ENCODE measurements at regions not wholly inside any gene's neighbourhood (a gene's known extent, or its start where the extent isn't known, plus 50 kb on each side); places are given as distances from the start of the nearest gene placed in this dataset.
"Not testable (repeated sequence)": the region's sequence is repeated elsewhere in the genome, so short reads cannot be mapped to it uniquely, and the experiment has no call there.

- H3K9me3 ChIP-seq (ENCODE audit: control insufficient read depth in 2 of 3, insufficient read depth in 1 of 3, low read length in 3 of 3); H3K4me3 ChIP-seq (ENCODE audit: low read length in 3 of 3); intact Hi-C loops (cut with DNase I); H3K36me3 ChIP-seq (ENCODE audit: control insufficient read depth in 2 of 3, insufficient read depth in 3 of 3, low read length in 3 of 3); FAIRE-seq; H3K9ac ChIP-seq (ENCODE audit: low read length in 3 of 3); H3K27me3 ChIP-seq (ENCODE audit: control insufficient read depth, insufficient read depth, low read length); H3K27ac ChIP-seq (ENCODE audit: low read depth in 2 of 2, low read length in 2 of 2); H3K4me1 ChIP-seq (ENCODE audit: control insufficient read depth in 2 of 3, insufficient read depth in 2 of 3, low read depth in 1 of 3, low read length in 3 of 3); DNase-seq: not testable (repeated sequence)
These were observed 4065.2 kb upstream of the TPTE start for GRCh38 chr21:6456011-6456661.

- DNase-seq; intact Hi-C loops (cut with DNase I); H3K9me3 ChIP-seq (ENCODE audit: control insufficient read depth in 2 of 3, insufficient read depth in 1 of 3, low read length in 3 of 3); H3K27me3 ChIP-seq (ENCODE audit: control insufficient read depth, insufficient read depth, low read length); H3K4me3 ChIP-seq (ENCODE audit: low read length in 3 of 3); FAIRE-seq; H3K4me1 ChIP-seq (ENCODE audit: control insufficient read depth in 2 of 3, insufficient read depth in 2 of 3, low read depth in 1 of 3, low read length in 3 of 3); H3K27ac ChIP-seq (ENCODE audit: low read depth in 2 of 2, low read length in 2 of 2); H3K9ac ChIP-seq (ENCODE audit: low read length in 3 of 3); H3K36me3 ChIP-seq (ENCODE audit: control insufficient read depth in 2 of 3, insufficient read depth in 3 of 3, low read length in 3 of 3): not testable (repeated sequence)
These were observed 4061.6 kb upstream of the TPTE start for GRCh38 chr21:6459761-6460160.

- H3K4me1 ChIP-seq (ENCODE audit: control insufficient read depth in 2 of 3, insufficient read depth in 2 of 3, low read depth in 1 of 3, low read length in 3 of 3); H3K9ac ChIP-seq (ENCODE audit: low read length in 3 of 3); intact Hi-C loops (cut with DNase I); FAIRE-seq; H3K9me3 ChIP-seq (ENCODE audit: control insufficient read depth in 2 of 3, insufficient read depth in 1 of 3, low read length in 3 of 3); H3K27ac ChIP-seq (ENCODE audit: low read depth in 2 of 2, low read length in 2 of 2); DNase-seq; H3K27me3 ChIP-seq (ENCODE audit: control insufficient read depth, insufficient read depth, low read length); H3K4me3 ChIP-seq (ENCODE audit: low read length in 3 of 3); H3K36me3 ChIP-seq (ENCODE audit: control insufficient read depth in 2 of 3, insufficient read depth in 3 of 3, low read length in 3 of 3): not testable (repeated sequence)
These were observed 4060.0 kb upstream of the TPTE start for GRCh38 chr21:6461358-6461757.

DNA sequence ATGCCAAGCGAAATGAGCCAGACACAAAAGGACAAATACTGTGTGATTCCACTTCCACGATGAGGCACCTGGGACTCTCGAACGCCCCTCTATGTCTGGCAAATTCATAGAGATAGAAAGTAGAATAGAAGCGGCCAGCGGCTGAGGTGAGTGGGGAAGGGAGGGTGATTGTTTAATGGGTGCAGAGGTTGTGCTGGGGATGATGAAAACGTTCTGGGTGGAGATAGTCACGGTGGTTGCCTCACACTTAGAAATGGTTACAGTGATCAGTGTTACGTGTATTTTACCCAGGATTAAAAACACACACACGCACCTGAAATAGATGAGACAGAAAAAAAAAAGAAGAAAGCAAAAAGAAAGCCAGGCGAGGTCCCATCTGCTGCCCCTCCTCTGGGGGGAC, 4057.0 kb upstream of the TPTE start:
- H3K4me3 ChIP-seq (ENCODE audit: low read length in 3 of 3); H3K27ac ChIP-seq (ENCODE audit: low read depth in 2 of 2, low read length in 2 of 2); H3K9ac ChIP-seq (ENCODE audit: low read length in 3 of 3); H3K36me3 ChIP-seq (ENCODE audit: control insufficient read depth in 2 of 3, insufficient read depth in 3 of 3, low read length in 3 of 3); H3K4me1 ChIP-seq (ENCODE audit: control insufficient read depth in 2 of 3, insufficient read depth in 2 of 3, low read depth in 1 of 3, low read length in 3 of 3); DNase-seq; FAIRE-seq; H3K27me3 ChIP-seq (ENCODE audit: control insufficient read depth, insufficient read depth, low read length); H3K9me3 ChIP-seq (ENCODE audit: control insufficient read depth in 2 of 3, insufficient read depth in 1 of 3, low read length in 3 of 3); intact Hi-C loops (cut with DNase I): not testable (repeated sequence)

DNA sequence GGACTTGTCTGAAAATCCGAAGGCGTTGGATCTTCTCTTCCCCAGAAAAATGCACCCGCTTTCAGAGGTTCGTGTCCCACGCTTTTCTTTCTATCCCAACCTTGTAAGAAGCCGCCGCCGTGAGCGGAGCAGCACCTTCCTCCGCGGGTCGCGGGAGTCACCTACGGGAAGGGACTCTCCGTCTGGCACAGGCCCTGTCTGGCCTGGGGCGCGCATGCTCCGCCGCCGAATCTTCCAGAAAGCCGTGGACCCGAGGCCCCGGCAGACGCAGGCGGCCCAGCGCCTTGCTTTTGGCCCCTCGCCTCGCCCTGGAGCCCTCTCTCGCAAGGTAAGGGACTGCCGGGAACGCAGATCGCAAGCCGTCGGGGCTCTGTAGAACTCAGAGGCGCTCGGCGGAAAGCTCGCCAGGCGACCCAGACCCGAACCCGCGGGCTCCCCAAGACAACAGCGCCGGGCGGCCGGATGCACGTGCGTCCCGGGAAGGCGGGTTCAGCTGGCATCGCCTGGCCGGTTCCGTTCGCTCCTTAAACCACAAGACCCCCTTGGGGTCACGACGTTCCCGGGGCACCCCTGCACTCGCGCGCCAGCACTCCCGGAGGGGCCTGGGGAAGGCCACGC, 4055.2 kb upstream of the TPTE start:
- DNase-seq; H3K9ac ChIP-seq (ENCODE audit: low read length in 3 of 3); H3K27ac ChIP-seq (ENCODE audit: low read depth in 2 of 2, low read length in 2 of 2); FAIRE-seq; H3K36me3 ChIP-seq (ENCODE audit: control insufficient read depth in 2 of 3, insufficient read depth in 3 of 3, low read length in 3 of 3); H3K9me3 ChIP-seq (ENCODE audit: control insufficient read depth in 2 of 3, insufficient read depth in 1 of 3, low read length in 3 of 3); H3K4me1 ChIP-seq (ENCODE audit: control insufficient read depth in 2 of 3, insufficient read depth in 2 of 3, low read depth in 1 of 3, low read length in 3 of 3); H3K27me3 ChIP-seq (ENCODE audit: control insufficient read depth, insufficient read depth, low read length); H3K4me3 ChIP-seq (ENCODE audit: low read length in 3 of 3); intact Hi-C loops (cut with DNase I): not testable (repeated sequence)

GRCh38 chr21:6466707-6467106, 4054.7 kb upstream of the TPTE start:
- intact Hi-C loops (cut with DNase I); H3K27me3 ChIP-seq (ENCODE audit: control insufficient read depth, insufficient read depth, low read length); FAIRE-seq: not testable (repeated sequence)

DNA sequence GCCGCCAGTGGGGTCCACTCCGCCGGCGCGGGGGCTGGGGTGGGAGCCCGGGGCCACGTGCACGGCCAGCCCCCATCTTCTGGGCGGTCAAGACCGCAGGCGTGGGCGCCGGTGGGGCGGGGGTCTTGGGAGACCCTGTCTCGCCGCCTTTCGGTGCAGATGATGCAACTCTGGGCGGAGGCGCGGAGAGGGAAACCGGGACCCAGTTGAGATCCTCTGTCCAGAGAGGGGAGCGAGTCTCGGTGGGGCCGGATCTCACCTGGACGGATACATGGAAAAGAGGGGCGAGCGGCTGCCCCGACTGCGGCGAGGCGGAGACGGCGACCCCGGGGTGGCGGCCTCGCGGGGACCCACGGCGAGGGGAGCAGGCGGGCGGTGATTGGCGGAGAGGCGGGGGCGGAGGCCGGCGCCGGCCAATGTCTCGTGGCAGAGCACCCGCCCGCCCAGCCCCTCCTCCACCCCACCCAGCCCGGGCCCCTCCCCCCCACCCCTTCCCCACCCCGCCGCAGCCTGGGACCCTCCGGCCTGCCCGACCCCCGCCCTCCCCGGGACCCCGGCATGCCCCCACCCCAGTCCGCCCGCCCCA, 4054.1 kb upstream of the TPTE start:
- H3K4me1 ChIP-seq (ENCODE audit: control insufficient read depth in 2 of 3, insufficient read depth in 2 of 3, low read depth in 1 of 3, low read length in 3 of 3); H3K9me3 ChIP-seq (ENCODE audit: control insufficient read depth in 2 of 3, insufficient read depth in 1 of 3, low read length in 3 of 3); intact Hi-C loops (cut with DNase I); H3K4me3 ChIP-seq (ENCODE audit: low read length in 3 of 3); H3K27me3 ChIP-seq (ENCODE audit: control insufficient read depth, insufficient read depth, low read length); H3K36me3 ChIP-seq (ENCODE audit: control insufficient read depth in 2 of 3, insufficient read depth in 3 of 3, low read length in 3 of 3); H3K9ac ChIP-seq (ENCODE audit: low read length in 3 of 3); H3K27ac ChIP-seq (ENCODE audit: low read depth in 2 of 2, low read length in 2 of 2); FAIRE-seq: not testable (repeated sequence)
- DNase-seq, result peak in 1 of 5 donors; percentile 3

More at GRCh38 chr21:6466707-6467106, 4054.7 kb upstream of the TPTE start:
- not testable (repeated sequence) for H3K27ac ChIP-seq (ENCODE audit: low read depth in 2 of 2, low read length in 2 of 2); H3K4me3 ChIP-seq (ENCODE audit: low read length in 3 of 3); H3K9me3 ChIP-seq (ENCODE audit: control insufficient read depth in 2 of 3, insufficient read depth in 1 of 3, low read length in 3 of 3); DNase-seq; H3K9ac ChIP-seq (ENCODE audit: low read length in 3 of 3); H3K4me1 ChIP-seq (ENCODE audit: control insufficient read depth in 2 of 3, insufficient read depth in 2 of 3, low read depth in 1 of 3, low read length in 3 of 3); H3K36me3 ChIP-seq (ENCODE audit: control insufficient read depth in 2 of 3, insufficient read depth in 3 of 3, low read length in 3 of 3)

DNA sequence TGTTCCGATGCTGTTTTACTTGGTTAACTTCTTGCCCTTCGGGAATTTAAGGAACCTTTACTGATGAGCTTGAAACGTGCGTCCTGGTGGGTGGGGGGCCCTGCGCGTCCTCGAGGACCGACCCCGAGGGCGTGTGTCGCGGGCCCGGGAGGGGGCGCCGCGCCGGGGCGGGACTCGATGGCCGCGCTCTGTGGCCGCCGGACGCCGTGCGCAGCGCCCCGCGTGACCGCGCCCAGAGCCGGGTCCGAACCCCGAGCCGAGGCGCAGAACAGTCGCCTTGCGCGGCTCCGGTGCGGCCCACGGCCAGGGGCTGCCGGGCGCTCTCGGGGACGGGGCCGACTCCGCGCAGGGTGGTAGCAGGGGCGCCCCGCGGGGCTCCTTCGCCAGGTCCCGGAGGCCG, 4053.5 kb upstream of the TPTE start:
- FAIRE-seq; DNase-seq; H3K4me3 ChIP-seq (ENCODE audit: low read length in 3 of 3); H3K36me3 ChIP-seq (ENCODE audit: control insufficient read depth in 2 of 3, insufficient read depth in 3 of 3, low read length in 3 of 3); H3K27ac ChIP-seq (ENCODE audit: low read depth in 2 of 2, low read length in 2 of 2); H3K27me3 ChIP-seq (ENCODE audit: control insufficient read depth, insufficient read depth, low read length); H3K9me3 ChIP-seq (ENCODE audit: control insufficient read depth in 2 of 3, insufficient read depth in 1 of 3, low read length in 3 of 3); H3K9ac ChIP-seq (ENCODE audit: low read length in 3 of 3); H3K4me1 ChIP-seq (ENCODE audit: control insufficient read depth in 2 of 3, insufficient read depth in 2 of 3, low read depth in 1 of 3, low read length in 3 of 3); intact Hi-C loops (cut with DNase I): not testable (repeated sequence)

All from kidney (tissue), 10 donors.